Gastroesophageal sphincter (tissue), 4 donors: ENCODE measurements at regions not wholly inside any gene's neighbourhood (a gene's known extent, or its start where the extent isn't known, plus 50 kb on each side); places are given as distances from the start of the nearest gene placed in this dataset.

Experiments
- ATAC-seq: fragments of 150-250 bp; one replicate; pipeline ENCODE4 v1.9.1; 2016; ENCODE audit warnings: mild to moderate bottlenecking, moderate library complexity
- H3K27ac ChIP-seq, 4 donors: fragments of 200-600 bp; sonication (generic) in 3 of 4; 1 replicate in 3 of 4; 2 replicates in 1 of 4; pipeline ENCODE4 v1.5.1; 2016 to 2019
- H3K27me3 ChIP-seq: fragments of 200-600 bp; sonication (generic); one replicate; pipeline ENCODE4 v1.5.1; 2019
- H3K36me3 ChIP-seq, 2 donors: fragments of 200-600 bp; sonication (generic); one replicate each; pipeline ENCODE4 v1.5.1; 2019; ENCODE audit warnings: control low read depth in 1 of 2
- H3K4me1 ChIP-seq, 3 donors: fragments of 200-600 bp; sonication (generic); 1 replicate in 2 of 3; 2 replicates in 1 of 3; pipeline ENCODE4 v1.5.1; 2016 to 2019; ENCODE audit warnings: control low read depth in 2 of 3
- H3K4me3 ChIP-seq, 2 donors: fragments of 200-600 bp; sonication (generic); one replicate each; pipeline ENCODE4 v1.5.1; 2019; ENCODE audit warnings: mild to moderate bottlenecking in 1 of 2, moderate library complexity in 1 of 2
- H3K9me3 ChIP-seq, 3 donors: fragments of 200-600 bp; sonication (generic); one replicate each; pipeline ENCODE4 v1.5.1; 2017 to 2019; ENCODE audit warnings: control low read depth in 2 of 3
- CTCF ChIP-seq, 4 experiments: fragments of 200-600 bp in 2 of 4; fragments of 450-650 bp in 2 of 4; sonication (generic) in 1 of 4; IDR thresholded peaks; one replicate each; pipeline ENCODE4 v1.5.1; 2017 to 2019; ENCODE audit warnings: antibody characterized with exemption in 4 of 4, mild to moderate bottlenecking in 2 of 4, moderate library complexity in 2 of 4
- EP300 ChIP-seq: sonication (generic); formaldehyde crosslinking; IDR thresholded peaks from one replicate; pipeline ENCODE4 v1.6.1; 2017; ENCODE audit warnings: antibody characterized with exemption, mild to moderate bottlenecking
- POLR2A ChIP-seq, 2 donors: fragments of 450-650 bp; IDR thresholded peaks; one replicate each; pipeline ENCODE4 v1.6.1; 2017; ENCODE audit warnings: antibody characterized with exemption in 2 of 2, mild to moderate bottlenecking in 2 of 2, moderate library complexity in 1 of 2
- POLR2AphosphoS5 ChIP-seq: sonication (generic); formaldehyde crosslinking; IDR thresholded peaks from one replicate; pipeline ENCODE4 v1.6.1; 2017; ENCODE audit warnings: antibody characterized with exemption
- WGBS, 2 donors: methylation state at CpG; one replicate each; pipeline ENCODE4 v1.1.5; 2018; ENCODE audit warnings: low coverage in 1 of 2; 5-methylcytosine and 5-hydroxymethylcytosine counted together

GRCh38 chr4:72919464-72919863, 150.1 kb downstream of the COX18 start:
- Histone ChIP-seq H3K9me3 (peaks cover 0 to 7% (median 0%) of the 10 kb centered on the region in 3 donors), H3K27ac (no peak overlapping the region), H3K27me3 (no peaks in the 10 kb centered on the region), H3K4me3 (no peak overlapping the region), H3K36me3 (no peaks in the 10 kb centered on the region), H3K4me1 (no peaks in the 10 kb centered on the region)
- 65 to 68% methylated on average over 3 of the region's 3 CpGs for WGBS, 2 donors
- ATAC-seq, result no peak
- TF ChIP-seq POLR2AphosphoS5 (no peak), CTCF (IDR thresholded peaks at IDR 0.05) (no peak), EP300 (no peak), POLR2A (IDR thresholded peaks at IDR 0.05) (no peak)

- Histone ChIP-seq H3K9me3 (no peaks in the 10 kb centered on the region), H3K4me3 (no peak overlapping the region), H3K4me1 (no peaks in the 10 kb centered on the region), H3K36me3 (no peaks in the 10 kb centered on the region), H3K27me3 (no peaks in the 10 kb centered on the region), H3K27ac (no peak overlapping the region)
- ATAC-seq, result no peak
- WGBS, 2 donors, result 100% methylated on average over 1 of the region's 1 CpG
- no peak for TF ChIP-seq CTCF (IDR thresholded peaks at IDR 0.05)
- no peak for TF ChIP-seq POLR2AphosphoS5
- no peak for TF ChIP-seq POLR2A (IDR thresholded peaks at IDR 0.05)
- TF ChIP-seq EP300, result no peak
These were observed 151.2 kb downstream of the COX18 start for GRCh38 chr4:72918362-72918761.

GRCh38 chr4:72911316-72911715, 158.2 kb downstream of the COX18 start:
- 31 to 62% methylated on average over 5 of the region's 5 CpGs for WGBS, 2 donors
- no peak overlapping the region for H3K4me3 ChIP-seq
- TF ChIP-seq CTCF (IDR thresholded peaks at IDR 0.05), result no peak
- TF ChIP-seq POLR2AphosphoS5, result no peak
- no peak for TF ChIP-seq EP300
- TF ChIP-seq POLR2A (IDR thresholded peaks at IDR 0.05), result no peak
- ATAC-seq, result no peak
- no peak overlapping the region for H3K27ac ChIP-seq
- no peaks in the 10 kb centered on the region for H3K4me1 ChIP-seq
- no peaks in the 10 kb centered on the region for H3K36me3 ChIP-seq
- H3K9me3 ChIP-seq, result no peaks in the 10 kb centered on the region
- H3K27me3 ChIP-seq, result no peaks in the 10 kb centered on the region

- H3K9me3 ChIP-seq, result no peaks in the 10 kb centered on the region
- no peaks in the 10 kb centered on the region for H3K4me1 ChIP-seq
- no peak overlapping the region for H3K27ac ChIP-seq
- no peak for TF ChIP-seq POLR2A (IDR thresholded peaks at IDR 0.05)
- TF ChIP-seq CTCF (IDR thresholded peaks at IDR 0.05), result peak in 3 of 4 experiments; percentile 26 to 37 (median 28)
- no peak for TF ChIP-seq EP300
- no peak for TF ChIP-seq POLR2AphosphoS5
- no peak for ATAC-seq
- WGBS, 2 donors, result 0 to 7% methylated on average over 1 of the region's 1 CpG
- no peaks in the 10 kb centered on the region for H3K27me3 ChIP-seq
- H3K36me3 ChIP-seq, result no peaks in the 10 kb centered on the region
- H3K4me3 ChIP-seq, result no peak overlapping the region
These were observed 160.1 kb downstream of the COX18 start for GRCh38 chr4:72909461-72909860.

- H3K27ac ChIP-seq, result no peak overlapping the region
- H3K9me3 ChIP-seq, result no peaks in the 10 kb centered on the region
- H3K4me1 ChIP-seq, result no peaks in the 10 kb centered on the region
- 23 to 40% methylated on average over 1 of the region's 1 CpG for WGBS, 2 donors
- TF ChIP-seq POLR2AphosphoS5 (no peak), EP300 (no peak), CTCF (IDR thresholded peaks at IDR 0.05) (no peak), POLR2A (IDR thresholded peaks at IDR 0.05) (no peak)
- no peaks in the 10 kb centered on the region for H3K27me3 ChIP-seq
- no peak overlapping the region for H3K4me3 ChIP-seq
- H3K36me3 ChIP-seq, result no peaks in the 10 kb centered on the region
- no peak for ATAC-seq
These were observed 167.2 kb downstream of the COX18 start for GRCh38 chr4:72902354-72902753.
